ENCODE measurements at regions not wholly inside any gene's neighbourhood (a gene's known extent, or its start where the extent isn't known, plus 50 kb on each side); places are given as distances from the start of the nearest gene placed in this dataset.

- no peaks in the 10 kb centered on the region for H3F3A ChIP-seq (ENCODE audit: insufficient read depth, low read length)
- H3K4me2 ChIP-seq (ENCODE audit: low read length), result no peak overlapping the region
- no peak overlapping the region for H3K4me3 ChIP-seq (ENCODE audit: low read depth, low read length, poor library complexity, severe bottlenecking)
- H2AFZ ChIP-seq (ENCODE audit: low read length), result no peak overlapping the region
- H3K9ac ChIP-seq (ENCODE audit: low read length), result no peak overlapping the region
- H3K79me2 ChIP-seq (ENCODE audit: insufficient read depth, low read length), result no peaks in the 10 kb centered on the region
- H3K4me1 ChIP-seq (ENCODE audit: insufficient read depth, low read length, severe bottlenecking), result no peaks in the 10 kb centered on the region
- no peaks in the 10 kb centered on the region for H3K27me3 ChIP-seq (ENCODE audit: insufficient read depth, low read length)
- no peaks in the 10 kb centered on the region for H3K9me3 ChIP-seq (ENCODE audit: low read length)
- H3K9me2 ChIP-seq (ENCODE audit: low read depth, low read length), result no peaks in the 10 kb centered on the region
- TF ChIP-seq CTCF (IDR thresholded peaks at IDR 0.05; ENCODE audit: low read length) (peak; percentile 24; the same call in 1 of the 2 replicates), EZH2 (IDR thresholded peaks at IDR 0.05; ENCODE audit: borderline replicate concordance, low read length) (no peak)
- no peaks in the 10 kb centered on the region for H4K20me1 ChIP-seq (ENCODE audit: insufficient read depth, low read length)
- no peaks in the 10 kb centered on the region for H3K36me3 ChIP-seq (ENCODE audit: insufficient read depth, low read length)
- no peak overlapping the region for H3K27ac ChIP-seq (ENCODE audit: low read depth, low read length, poor library complexity, severe bottlenecking)
Observed at GRCh38 chr6:96286503-96286902, 235.1 kb upstream of the UFL1 start.

GRCh38 chr6:96299525-96299924, 222.1 kb upstream of the UFL1 start:
- H4K20me1 ChIP-seq (ENCODE audit: insufficient read depth, low read length), result no peaks in the 10 kb centered on the region
- no peaks in the 10 kb centered on the region for H3K9me2 ChIP-seq (ENCODE audit: low read depth, low read length)
- no peak overlapping the region for H3K4me3 ChIP-seq (ENCODE audit: low read depth, low read length, poor library complexity, severe bottlenecking)
- H3K79me2 ChIP-seq (ENCODE audit: insufficient read depth, low read length), result no peaks in the 10 kb centered on the region
- H3K36me3 ChIP-seq (ENCODE audit: insufficient read depth, low read length), result no peaks in the 10 kb centered on the region
- TF ChIP-seq CTCF (IDR thresholded peaks at IDR 0.05; ENCODE audit: low read length), result no peak
- TF ChIP-seq EZH2 (IDR thresholded peaks at IDR 0.05; ENCODE audit: borderline replicate concordance, low read length), result no peak
- no peak overlapping the region for H3K4me2 ChIP-seq (ENCODE audit: low read length)
- no peaks in the 10 kb centered on the region for H3F3A ChIP-seq (ENCODE audit: insufficient read depth, low read length)
- no peaks in the 10 kb centered on the region for H3K27me3 ChIP-seq (ENCODE audit: insufficient read depth, low read length)
- H3K9me3 ChIP-seq (ENCODE audit: low read length), result no peaks in the 10 kb centered on the region
- no peak overlapping the region for H3K27ac ChIP-seq (ENCODE audit: low read depth, low read length, poor library complexity, severe bottlenecking)
- no peaks in the 10 kb centered on the region for H3K4me1 ChIP-seq (ENCODE audit: insufficient read depth, low read length, severe bottlenecking)
- H3K9ac ChIP-seq (ENCODE audit: low read length), result no peak overlapping the region
- no peak overlapping the region for H2AFZ ChIP-seq (ENCODE audit: low read length)

GRCh38 chr6:96301023-96301422, 220.6 kb upstream of the UFL1 start:
- Histone ChIP-seq H3K9me2 (ENCODE audit: low read depth, low read length) (no peaks in the 10 kb centered on the region), H3K9ac (ENCODE audit: low read length) (no peak overlapping the region), H3K4me3 (ENCODE audit: low read depth, low read length, poor library complexity, severe bottlenecking) (no peak overlapping the region), H3K4me2 (ENCODE audit: low read length) (no peak overlapping the region), H3K9me3 (ENCODE audit: low read length) (no peaks in the 10 kb centered on the region), H3K4me1 (ENCODE audit: insufficient read depth, low read length, severe bottlenecking) (no peaks in the 10 kb centered on the region), H4K20me1 (ENCODE audit: insufficient read depth, low read length) (no peaks in the 10 kb centered on the region), H3F3A (ENCODE audit: insufficient read depth, low read length) (no peaks in the 10 kb centered on the region), H3K36me3 (ENCODE audit: insufficient read depth, low read length) (no peaks in the 10 kb centered on the region), H3K27ac (ENCODE audit: low read depth, low read length, poor library complexity, severe bottlenecking) (no peak overlapping the region), H3K79me2 (ENCODE audit: insufficient read depth, low read length) (no peaks in the 10 kb centered on the region), H3K27me3 (ENCODE audit: insufficient read depth, low read length) (no peaks in the 10 kb centered on the region), H2AFZ (ENCODE audit: low read length) (no peak overlapping the region)
- TF ChIP-seq EZH2 (IDR thresholded peaks at IDR 0.05; ENCODE audit: borderline replicate concordance, low read length), result no peak
- no peak for TF ChIP-seq CTCF (IDR thresholded peaks at IDR 0.05; ENCODE audit: low read length)
